Right cardiac atrium (tissue), 5 donors: ENCODE measurements at regions not wholly inside any gene's neighbourhood (a gene's known extent, or its start where the extent isn't known, plus 50 kb on each side); places are given as distances from the start of the nearest gene placed in this dataset.
A peak's percentile ranks its signal among the peaks of the same experiment; 100 is the strongest.
"Not testable (repeated sequence)": the region's sequence is repeated elsewhere in the genome, so short reads cannot be mapped to it uniquely, and the experiment has no call there.

Experiments used
- ATAC-seq, 2 donors: fragments of 200-7000 bp; cut with Tn5 transposase; one replicate each; pipeline versions ENCODE4 v1.8.0 to v1.9.1; 2020; ENCODE audit warnings: moderate library complexity in 2 of 2, mild to moderate bottlenecking in 1 of 2
- DNase-seq, 3 donors: peaks; one replicate each; pipeline ENCODE4 v3.0.0-alpha.2; 2020
- H3K27ac ChIP-seq: one replicate; pipeline ENCODE4 v1.5.1; 2013; ENCODE audit warnings: mild to moderate bottlenecking, low read length, control low read depth, moderate library complexity
- H3K27me3 ChIP-seq: one replicate; pipeline ENCODE4 v1.6.1; 2013; ENCODE audit not compliant: control insufficient read depth, insufficient read depth
- H3K4me1 ChIP-seq: one replicate; pipeline ENCODE4 v1.6.1; 2013; ENCODE audit warnings: low read length; ENCODE audit not compliant: control insufficient read depth, insufficient read depth
- H3K4me3 ChIP-seq: one replicate; pipeline ENCODE4 v1.5.1; 2013; ENCODE audit warnings: low read length, control low read depth
- H3K9me3 ChIP-seq: one replicate; pipeline ENCODE4 v1.6.1; 2013; ENCODE audit warnings: low read length; ENCODE audit not compliant: control insufficient read depth
- WGBS: extraction: QIAGEN DNeasy Blood & Tissue Kit; methylation state at CpG from one replicate; pipeline ENCODE4 v1.1.7; 2013; 5-methylcytosine and 5-hydroxymethylcytosine counted together
- intact Hi-C, 4 donors: fragments of 100-400 bp; cut with DNase I; formaldehyde crosslinking; loops; one replicate each; pipeline versions ENCODE4 v1.11.0 to v1.14.0; 2022 to 2023
- donor health status: healthy with polysubstance abuse.
- donor health status: DM: no; HTN: yes; CAD: no.
- donor health status: DM: no; HTN: no; CAD: no.
- donor health status: DM: no; HTN: yes; CAD: no; lungs with severe emphysema.
- donor health status: DM: yes; HTN: yes; CAD: no.

DNA sequence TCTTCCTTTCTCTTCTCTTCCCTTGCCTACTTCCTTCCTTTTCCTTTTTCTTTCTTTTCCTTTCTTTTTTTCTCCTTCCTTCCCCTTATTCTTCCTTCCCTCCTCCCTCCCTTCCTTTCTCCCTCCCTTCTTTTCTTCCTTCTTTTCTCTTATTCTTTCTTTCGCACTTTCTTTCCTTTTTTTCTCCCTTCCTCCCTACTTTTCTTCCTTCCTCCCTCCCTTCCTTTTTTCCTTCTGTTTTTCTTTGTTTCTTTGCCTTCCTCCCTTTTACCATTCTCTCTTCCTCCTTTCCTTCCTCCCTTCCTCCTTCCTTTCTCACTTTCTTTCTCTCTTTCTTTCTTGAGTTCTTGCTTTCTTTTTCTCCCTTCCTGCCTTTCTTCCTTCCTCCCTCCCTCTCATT lies 416.5 kb downstream of the ANKRD30B start:
- DNase-seq, H3K4me3 ChIP-seq, H3K4me1 ChIP-seq, intact Hi-C loops, H3K9me3 ChIP-seq, H3K27ac ChIP-seq, ATAC-seq, H3K27me3 ChIP-seq: not testable (repeated sequence)
- WGBS: 79% methylated on average over 1 of the region's 1 CpG

DNA sequence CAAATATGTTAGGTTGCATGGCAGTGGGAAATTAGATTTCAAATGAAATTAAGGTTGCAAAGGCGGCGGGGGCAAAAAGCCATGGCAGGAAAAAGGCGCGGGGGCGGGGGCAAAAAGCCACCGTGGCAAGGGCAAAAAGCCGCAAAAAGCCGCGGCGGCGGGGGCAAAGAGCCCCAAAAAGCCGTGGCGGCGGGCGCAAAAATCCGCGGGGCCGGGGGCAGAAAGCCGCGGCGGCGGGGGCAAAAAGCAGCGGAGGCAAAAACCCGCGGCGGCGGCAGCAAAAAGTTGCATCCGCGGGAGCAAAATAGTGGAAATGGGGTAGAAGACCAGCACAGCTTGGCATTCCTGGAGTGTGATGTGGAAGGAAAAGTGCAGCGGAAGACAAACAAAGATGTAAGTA lies 417.1 kb downstream of the ANKRD30B start:
- intact Hi-C loops: no loop called here
- Histone ChIP-seq H3K27me3 (no peaks in the 10 kb centered on the region), H3K4me3 (no peak overlapping the region), H3K9me3 (no peaks in the 10 kb centered on the region), H3K27ac (no peak overlapping the region), H3K4me1 (no peaks in the 10 kb centered on the region)
- 14% methylated on average over 30 of the region's 30 CpGs for WGBS
- no peak for ATAC-seq
- peak in 2 of 3 donors; percentile 25 to 28 for DNase-seq

DNA sequence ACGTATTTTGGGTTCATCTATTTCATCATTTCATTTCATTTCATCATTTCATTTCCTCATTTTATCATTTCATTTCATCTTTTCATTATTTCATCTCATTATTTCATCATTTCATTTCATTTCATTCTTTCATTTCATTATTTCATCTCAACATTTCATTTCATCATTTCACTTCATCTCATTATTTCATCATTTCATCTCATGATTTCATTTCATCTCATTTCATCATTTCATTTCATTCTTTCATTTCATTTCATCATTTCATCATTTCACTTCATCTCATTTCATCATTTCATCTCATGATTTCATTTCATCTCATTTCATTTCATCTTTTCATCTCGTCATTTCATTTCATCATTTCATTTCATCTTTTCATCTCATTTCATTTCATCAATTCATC lies 445.1 kb downstream of the ANKRD30B start:
- intact Hi-C loops, ATAC-seq, H3K4me3 ChIP-seq, H3K27me3 ChIP-seq, H3K4me1 ChIP-seq, H3K9me3 ChIP-seq, H3K27ac ChIP-seq, DNase-seq: not testable (repeated sequence)
- 37% methylated on average over 2 of the region's 2 CpGs for WGBS

DNA sequence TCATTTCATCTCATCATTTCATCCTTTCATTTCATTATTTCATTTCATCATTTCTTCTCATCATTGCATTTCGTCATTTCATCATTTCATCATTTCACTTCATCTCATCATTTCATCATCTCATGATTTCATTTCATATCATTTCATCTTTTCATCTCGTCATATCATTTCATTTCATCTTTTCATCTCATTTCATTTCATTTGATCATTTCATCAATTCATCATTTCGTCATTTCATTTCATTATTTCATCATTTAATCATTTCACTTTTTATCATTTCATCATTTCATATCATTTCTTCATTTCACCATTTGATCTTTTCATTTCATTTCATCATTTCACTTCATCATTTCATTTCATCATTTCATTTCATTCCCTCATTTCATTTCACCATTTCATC lies 445.8 kb downstream of the ANKRD30B start:
- H3K9me3 ChIP-seq, ATAC-seq, intact Hi-C loops, H3K4me3 ChIP-seq, H3K27ac ChIP-seq, DNase-seq, H3K27me3 ChIP-seq, H3K4me1 ChIP-seq: not testable (repeated sequence)
- WGBS: 41% methylated on average over 3 of the region's 3 CpGs

DNA sequence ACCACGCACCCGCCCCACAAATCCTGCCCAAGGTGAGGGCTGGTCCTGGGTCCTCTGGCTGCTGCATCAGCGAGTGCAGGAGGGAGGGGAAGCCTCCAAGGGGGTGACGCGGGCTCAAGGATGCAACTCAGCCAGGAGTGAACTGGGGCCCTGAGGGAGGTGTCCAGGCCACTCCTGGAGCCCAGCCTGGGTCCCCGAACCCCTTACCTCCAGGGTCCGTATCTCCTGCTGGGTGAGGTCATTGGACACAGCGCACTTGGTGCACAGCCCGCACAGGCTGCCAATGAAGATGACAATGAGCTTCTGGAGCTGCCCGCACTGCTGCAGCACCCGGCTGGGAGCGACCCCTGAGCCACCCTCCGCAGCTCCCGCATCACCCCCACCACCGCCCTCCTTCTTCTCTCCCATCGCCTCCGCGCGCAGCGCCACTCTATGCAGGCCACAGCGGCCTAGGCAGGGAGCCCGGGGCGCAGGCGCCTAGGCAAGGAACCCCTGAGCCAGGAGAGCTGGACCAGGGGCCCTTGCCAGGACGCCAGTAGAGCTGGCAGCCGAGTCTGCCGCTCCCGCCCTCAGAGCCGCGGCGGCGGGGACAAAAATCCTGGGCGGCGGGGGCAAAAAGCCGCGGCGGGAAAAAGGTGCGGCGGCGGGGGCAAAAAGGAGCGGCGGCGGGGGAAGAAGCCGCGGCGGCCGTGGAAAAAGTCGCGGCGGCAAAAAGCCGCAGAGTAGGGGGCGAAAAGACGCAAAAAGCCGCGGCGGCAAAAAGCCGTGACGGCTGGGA lies 449.6 kb downstream of the ANKRD30B start:
- ATAC-seq, H3K4me1 ChIP-seq, intact Hi-C loops, H3K9me3 ChIP-seq, H3K27me3 ChIP-seq, H3K27ac ChIP-seq: not testable (repeated sequence)
- peak; percentile 22 to 52 (median 41) for DNase-seq
- WGBS: 8% methylated on average over 58 of the region's 58 CpGs
- H3K4me3 ChIP-seq: peak overlapping the region; percentile 55

DNA sequence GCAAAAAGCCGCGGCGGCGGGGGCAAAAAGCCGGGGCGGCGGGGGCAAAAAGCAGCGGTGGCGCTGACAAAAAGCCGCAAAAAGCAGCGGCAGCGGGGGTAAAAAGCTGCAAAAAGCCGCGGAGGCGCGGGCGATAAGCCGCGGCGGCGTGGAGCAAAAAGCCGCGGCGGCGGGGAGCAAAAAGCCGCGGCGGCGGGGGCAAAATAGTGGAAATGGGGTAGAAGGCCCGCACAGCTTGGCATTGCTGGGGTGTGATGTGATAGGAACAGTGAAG lies 450.1 kb downstream of the ANKRD30B start:
- peak overlapping the region; percentile 55 for H3K4me3 ChIP-seq
- H3K27ac ChIP-seq: no peak overlapping the region
- H3K27me3 ChIP-seq: no peaks in the 10 kb centered on the region
- H3K9me3 ChIP-seq: no peaks in the 10 kb centered on the region
- intact Hi-C loops: no loop called here
- WGBS: 1% methylated on average over 30 of the region's 30 CpGs
- ATAC-seq: no peak
- no peak for DNase-seq
- no peaks in the 10 kb centered on the region for H3K4me1 ChIP-seq
